ENCODE measurements at regions not wholly inside any gene's neighbourhood (a gene's known extent, or its start where the extent isn't known, plus 50 kb on each side); places are given as distances from the start of the nearest gene placed in this dataset.
"Not testable (repeated sequence)": the region's sequence is repeated elsewhere in the genome, so short reads cannot be mapped to it uniquely, and the experiment has no call there.

DNA sequence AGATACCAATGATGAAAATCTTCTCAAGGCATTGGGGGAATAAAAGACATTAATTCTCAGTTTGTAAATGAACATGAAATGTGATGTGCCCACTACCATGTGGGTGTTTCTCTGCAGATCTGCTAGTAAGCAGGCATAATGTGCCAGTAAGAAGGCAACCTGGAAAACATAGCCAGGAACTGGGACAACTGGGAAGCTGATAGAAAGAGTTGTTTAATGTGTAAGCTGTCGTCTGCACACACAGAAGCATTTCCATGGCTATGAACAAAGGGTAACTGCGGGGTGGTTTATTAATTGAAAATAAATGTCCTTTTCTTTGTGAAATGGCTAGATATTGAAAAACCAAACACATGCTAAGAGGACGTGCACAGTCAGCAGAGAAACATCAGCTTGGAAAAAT, 52.0 kb downstream of the ZC3H11B start:
- DNase-seq = no peak

DNA sequence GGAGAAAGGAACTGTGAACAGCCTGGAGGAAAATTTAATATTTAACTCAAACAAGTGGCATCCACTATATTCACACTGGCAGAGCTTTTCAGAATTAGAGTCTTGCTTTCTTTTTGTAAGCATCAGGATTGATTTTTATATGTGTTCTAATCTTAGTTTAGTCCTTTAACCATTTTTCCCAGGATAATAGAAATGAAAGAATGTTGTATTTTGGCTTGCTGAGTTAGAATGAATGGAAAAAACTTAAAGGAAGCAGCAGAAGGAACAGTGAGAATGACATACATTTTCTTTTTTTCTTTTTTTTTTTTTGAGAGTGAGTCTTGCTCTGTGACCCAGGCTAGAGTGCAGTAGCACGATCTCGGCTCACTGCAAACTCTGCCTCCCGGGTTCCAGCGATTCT, 53.0 kb downstream of the ZC3H11B start:
- no peak for DNase-seq

GRCh38 chr1:219555806-219556205, 57.1 kb downstream of the ZC3H11B start:
- DNase-seq = no peak

DNA sequence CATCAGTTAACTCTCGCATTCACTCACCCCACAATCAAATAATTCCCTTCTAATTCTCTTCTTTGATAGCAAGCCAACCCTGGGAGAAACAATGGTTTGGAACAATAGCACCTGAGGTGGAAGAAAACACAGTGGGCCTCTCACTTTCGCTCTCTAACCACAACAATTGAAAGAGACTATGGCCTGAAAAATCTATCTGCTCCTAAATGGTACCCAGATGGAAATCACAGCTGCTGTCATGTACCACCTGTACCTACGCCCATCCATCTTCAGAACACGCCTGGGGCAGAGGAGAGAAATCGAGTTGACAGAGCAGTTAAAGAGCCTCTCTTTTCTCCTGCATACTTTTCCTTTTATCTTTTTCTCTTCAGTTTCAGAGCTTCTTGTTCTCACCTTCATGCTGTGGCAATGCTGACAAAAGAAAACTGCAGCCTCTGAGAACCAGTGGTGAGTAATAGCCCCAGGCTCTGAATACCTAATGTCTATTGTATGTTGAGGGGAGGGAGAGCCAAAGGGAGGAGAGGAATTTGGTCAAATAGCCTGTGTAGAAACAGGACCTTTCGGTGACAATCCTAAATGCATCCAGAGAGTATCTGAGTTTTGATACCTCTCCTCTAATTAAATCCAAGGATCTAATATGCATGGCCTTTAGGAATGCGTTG, 57.7 kb downstream of the ZC3H11B start:
- DNase-seq = no peak

DNA sequence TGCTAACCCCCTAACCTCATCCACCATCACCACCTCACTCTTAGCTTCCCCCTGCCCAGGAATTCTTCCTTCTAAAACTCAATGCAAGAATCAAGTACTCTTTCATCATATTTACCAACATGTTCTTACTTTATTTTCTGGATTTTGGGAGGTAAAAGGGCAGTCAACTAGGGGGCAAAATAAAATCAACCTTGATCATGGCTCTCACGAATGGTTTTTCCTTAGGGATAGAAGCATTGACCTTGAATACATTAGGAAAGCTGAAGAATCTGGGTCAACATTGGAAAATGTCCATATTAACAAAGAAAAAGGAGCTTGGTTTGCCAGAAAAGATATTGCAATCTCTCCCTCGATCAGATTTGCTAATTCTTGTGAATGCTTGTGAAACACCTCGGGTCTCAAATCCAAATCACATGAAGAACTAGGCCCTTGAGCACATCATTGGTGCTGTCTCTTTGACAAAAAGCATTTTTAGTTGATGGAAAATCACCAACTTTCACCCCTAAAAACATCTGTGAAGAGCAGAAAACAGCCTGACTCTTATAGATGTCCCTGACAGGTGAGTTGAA, 58.9 kb downstream of the ZC3H11B start:
- no peak for DNase-seq

- DNase-seq = no peak
Observed at GRCh38 chr1:219550201-219550600, 62.7 kb downstream of the ZC3H11B start.

DNA sequence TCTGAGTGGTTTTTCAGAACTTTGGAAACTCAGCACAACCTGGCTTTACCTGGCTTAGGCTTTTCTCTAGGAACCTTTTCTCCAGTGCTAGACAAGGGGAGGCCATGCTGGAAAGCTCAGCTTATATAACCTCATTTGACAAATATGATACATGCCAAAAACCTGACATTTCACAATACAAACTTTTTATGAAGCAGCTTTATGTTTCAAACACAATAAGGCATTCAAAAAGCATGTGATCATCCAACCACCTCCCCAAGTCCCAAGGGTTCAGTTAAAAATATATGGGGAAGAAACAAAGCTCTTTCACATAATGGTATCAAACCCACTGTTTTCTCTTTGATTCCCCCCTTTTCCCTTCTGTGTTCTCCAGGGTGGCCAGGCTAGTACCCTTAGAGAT, 63.7 kb downstream of the ZC3H11B start:
- no peak for DNase-seq

DNA sequence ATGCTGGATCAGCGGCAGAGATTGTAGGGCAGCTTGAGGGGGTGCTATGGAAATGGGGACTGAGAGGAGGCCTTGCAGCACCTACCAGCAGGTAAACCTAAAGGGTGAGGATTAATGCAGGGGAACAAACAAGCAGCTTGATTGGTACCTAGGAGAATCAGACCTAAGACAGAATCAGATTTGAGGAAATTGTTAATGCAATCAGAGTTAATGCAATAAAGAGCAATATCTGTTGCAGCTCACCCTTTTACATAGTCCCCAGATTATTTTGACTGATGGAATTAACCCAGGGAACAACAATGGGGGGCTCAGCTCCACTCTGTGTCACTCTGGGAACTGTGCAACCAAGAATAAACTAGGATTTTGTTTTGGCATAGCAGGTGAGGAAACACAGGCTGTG, 64.5 kb downstream of the ZC3H11B start:
- no peak for DNase-seq

DNA sequence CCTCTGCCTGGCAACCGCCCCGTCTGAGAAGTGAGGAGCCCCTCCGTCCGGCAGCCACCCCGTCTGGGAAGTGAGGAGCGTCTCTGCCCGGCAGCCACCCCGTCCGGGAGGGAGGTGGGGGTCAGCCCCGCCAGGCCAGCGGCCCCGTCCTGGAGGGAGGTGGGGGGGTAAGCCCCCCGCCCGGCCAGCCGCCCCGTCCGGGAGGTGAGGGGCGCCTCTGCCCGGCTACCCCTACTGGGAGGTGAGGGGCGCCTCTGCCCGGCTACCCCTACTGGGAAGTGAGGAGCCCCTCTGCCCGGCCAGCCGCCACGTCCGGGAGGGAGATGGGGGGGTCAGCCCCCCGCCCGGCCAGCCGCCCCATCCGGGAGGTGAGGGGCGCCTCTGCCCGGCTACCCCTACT, 67.1 kb downstream of the ZC3H11B start:
- not testable (repeated sequence) for DNase-seq

GRCh38 chr1:219544163-219544846, 68.6 kb downstream of the ZC3H11B start:
- DNase-seq = no peak

- DNase-seq = no peak
Observed at GRCh38 chr1:219542828-219543518, 69.9 kb downstream of the ZC3H11B start.

DNA sequence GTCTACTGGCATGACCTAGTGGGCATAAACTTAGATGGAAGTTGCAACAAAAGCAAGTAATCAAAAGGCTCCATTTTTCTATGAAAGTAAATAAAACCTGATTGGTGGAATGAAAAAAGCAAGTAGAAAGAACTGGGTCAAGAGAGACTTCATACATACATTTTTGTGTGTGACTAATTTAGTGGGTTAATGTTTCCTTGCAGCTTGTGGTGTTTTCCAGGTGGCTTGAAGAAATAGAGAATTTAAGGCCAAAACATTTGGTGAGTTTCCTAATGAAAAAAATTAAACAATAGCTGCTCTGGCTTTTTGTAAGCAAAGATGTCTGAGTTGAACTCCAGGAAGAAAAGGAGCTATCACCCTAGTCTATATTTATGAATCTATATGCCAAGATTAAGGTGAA, 71.0 kb downstream of the ZC3H11B start:
- DNase-seq = no peak

GRCh38 chr1:219539645-219540254, 73.2 kb downstream of the ZC3H11B start:
- DNase-seq = no peak

DNA sequence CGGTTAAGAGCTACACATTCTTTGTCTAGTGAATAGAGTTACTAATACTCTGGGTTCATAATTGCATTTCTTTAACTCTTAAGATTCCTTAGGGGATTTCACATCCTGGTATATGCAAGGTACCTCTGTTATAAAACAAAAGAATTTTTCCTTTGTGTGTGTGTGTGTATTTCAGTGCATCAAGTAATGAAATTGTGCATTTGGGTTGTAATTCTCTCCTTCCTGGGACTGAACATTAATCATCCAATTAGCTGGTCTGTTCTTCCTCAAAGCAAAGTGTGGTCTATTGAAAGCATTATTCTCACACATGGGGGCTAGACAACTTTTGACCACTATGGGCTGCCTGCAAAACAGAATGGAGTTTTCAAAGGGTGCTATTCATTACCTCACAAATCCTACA, 74.0 kb downstream of the ZC3H11B start:
- no peak for DNase-seq

- no peak for DNase-seq
Observed at GRCh38 chr1:219537223-219537631, 75.7 kb downstream of the ZC3H11B start.

DNA sequence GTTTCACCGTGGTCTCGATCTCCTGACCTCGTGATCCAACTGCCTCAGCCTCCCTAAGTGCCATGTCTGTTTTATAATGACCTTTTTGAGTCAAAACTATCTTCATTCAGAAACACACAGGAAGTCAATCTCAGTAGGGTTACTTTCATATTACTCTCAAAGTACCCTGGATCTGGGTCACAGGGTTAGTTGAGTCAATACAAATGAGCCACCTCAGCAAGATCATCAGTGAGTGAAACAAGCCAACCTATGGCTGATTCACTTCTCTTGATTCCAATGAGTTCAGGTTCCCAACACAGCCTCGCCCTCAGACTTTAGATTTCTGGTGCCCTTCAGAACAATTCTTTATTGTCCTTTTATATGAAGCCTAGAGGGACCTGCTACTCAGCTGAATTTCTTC, 76.9 kb downstream of the ZC3H11B start:
- no peak for DNase-seq

DNA sequence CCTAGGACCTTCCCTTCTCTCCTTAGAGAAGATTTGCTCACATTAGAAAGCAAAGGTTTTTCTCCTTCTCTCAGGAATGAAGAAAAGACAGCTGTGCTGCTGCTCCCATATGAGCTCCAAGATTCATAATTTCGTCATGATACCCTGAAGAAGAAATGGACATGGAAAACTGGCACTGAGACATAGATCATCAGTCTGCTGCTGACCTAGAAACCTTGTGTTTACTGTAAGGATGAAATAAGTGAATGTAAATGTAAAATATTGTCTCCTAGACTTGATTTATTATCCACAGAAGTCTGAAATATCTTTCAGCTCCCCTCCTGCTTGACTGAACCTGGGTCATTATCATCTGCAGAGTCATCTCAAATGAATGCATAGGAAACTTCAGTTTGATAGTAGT, 77.9 kb downstream of the ZC3H11B start:
- DNase-seq = no peak

- no peak for DNase-seq
Observed at GRCh38 chr1:219533280-219533679, 79.6 kb downstream of the ZC3H11B start.

DNA sequence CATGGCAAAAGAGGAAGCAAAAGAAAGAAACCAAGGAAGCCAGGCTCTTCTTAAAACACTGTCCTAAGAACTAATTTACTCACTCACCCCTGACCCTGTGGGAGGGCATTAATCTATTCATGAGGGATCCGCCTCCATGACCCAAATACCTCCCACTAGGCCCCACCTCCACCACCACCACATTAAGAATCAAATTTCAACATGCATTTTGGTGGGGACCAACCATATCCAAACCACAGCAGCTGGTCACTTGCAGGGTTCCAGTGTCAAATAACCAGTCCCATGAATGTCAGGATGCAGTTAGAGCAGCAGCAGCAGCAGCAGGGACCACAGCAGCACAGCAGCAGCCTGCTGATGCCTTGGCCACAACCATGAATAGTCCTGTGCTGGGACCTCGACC, 83.8 kb downstream of the ZC3H11B start:
- no peak for DNase-seq

- DNase-seq = no peak
Observed at GRCh38 chr1:219528633-219529032, 84.3 kb downstream of the ZC3H11B start.

- DNase-seq = no peak
Observed at GRCh38 chr1:219527994-219528393, 84.9 kb downstream of the ZC3H11B start.

DNA sequence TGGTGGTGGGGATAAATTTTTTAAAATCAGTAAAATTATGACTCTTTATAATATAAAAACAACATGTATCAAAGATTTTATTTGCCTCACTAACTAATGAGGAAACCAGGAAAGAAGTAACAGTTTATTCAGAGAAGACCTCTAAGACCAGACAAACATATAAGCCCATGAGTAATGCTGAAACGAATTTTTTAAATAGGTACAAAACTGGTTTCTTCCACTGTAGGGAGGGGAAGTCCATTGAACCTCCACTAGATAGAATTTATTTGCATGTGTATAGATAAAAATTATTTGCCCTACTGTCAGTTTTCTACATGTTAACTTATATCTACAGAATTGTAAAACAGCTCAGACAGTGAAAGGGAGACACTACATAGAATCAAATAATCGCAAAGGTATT, 86.8 kb downstream of the ZC3H11B start:
- no peak for DNase-seq

- DNase-seq = no peak
Observed at GRCh38 chr1:219523411-219523810, 89.5 kb downstream of the ZC3H11B start.

DNA sequence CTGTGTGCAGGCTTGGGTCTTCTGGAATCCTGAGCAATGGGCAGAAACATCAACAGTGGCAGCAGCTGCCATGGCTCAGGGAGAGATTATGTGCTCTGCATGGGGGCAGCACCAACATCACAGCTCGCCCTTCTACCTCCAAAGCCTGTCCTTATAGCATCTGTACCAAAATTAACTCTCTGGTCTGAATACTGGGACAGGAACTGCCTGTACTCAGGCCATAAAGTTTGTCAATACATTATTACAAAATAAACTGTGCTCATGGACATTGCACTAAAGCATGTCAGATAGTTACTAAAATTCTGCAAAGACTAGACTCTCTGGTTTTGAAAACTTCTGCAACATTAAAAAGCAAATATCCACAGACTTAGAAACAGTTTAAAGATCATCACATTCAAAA, 91.6 kb downstream of the ZC3H11B start:
- DNase-seq = no peak
